Lower leg skin (tissue), 3 donors: ENCODE measurements at regions not wholly inside any gene's neighbourhood (a gene's known extent, or its start where the extent isn't known, plus 50 kb on each side); places are given as distances from the start of the nearest gene placed in this dataset.

ENCODE experiments used
- CTCF ChIP-seq, 3 donors: fragments of 450-650 bp; IDR thresholded peaks; one replicate each; pipeline ENCODE4 v1.5.1; 2016; ENCODE audit warnings: antibody characterized with exemption in 3 of 3, mild to moderate bottlenecking in 3 of 3, moderate library complexity in 2 of 3
- POLR2A ChIP-seq, 2 donors: fragments of 450-650 bp; IDR thresholded peaks; one replicate each; pipeline ENCODE4 v1.6.1; 2016 to 2017; ENCODE audit warnings: antibody characterized with exemption in 2 of 2, mild to moderate bottlenecking in 1 of 2, moderate library complexity in 1 of 2

GRCh38 chr6:76703786-76704185, 631.3 kb upstream of the IMPG1 start:
- no peak for TF ChIP-seq CTCF (IDR thresholded peaks at IDR 0.05)
- TF ChIP-seq POLR2A (IDR thresholded peaks at IDR 0.05): no peak
